HG03039 (cell line): ENCODE measurements at regions not wholly inside any gene's neighbourhood (a gene's known extent, or its start where the extent isn't known, plus 50 kb on each side); places are given as distances from the start of the nearest gene placed in this dataset.

Source experiments
- ATAC-seq: cut with Tn5 transposase; IDR thresholded peaks from one replicate; pipeline ENCODE4 v1.9.1; 2021; ENCODE audit warnings: mild to moderate bottlenecking, moderate library complexity; ENCODE audit not compliant: unreplicated experiment

GRCh38 chr22:48568736-48569330 is 1258.8 kb downstream of the BRD1 start:
- ATAC-seq: no peak

GRCh38 chr22:48567213-48567975 is 1260.3 kb downstream of the BRD1 start:
- ATAC-seq: no peak

- ATAC-seq: no peak
Observed at GRCh38 chr22:48566741-48567140, 1260.9 kb downstream of the BRD1 start.

- ATAC-seq: no peak
Observed at GRCh38 chr22:48565901-48566501, 1261.7 kb downstream of the BRD1 start.

- no peak for ATAC-seq
Observed at GRCh38 chr22:48564995-48565394, 1262.7 kb downstream of the BRD1 start.

GRCh38 chr22:48563966-48564330 is 1263.7 kb downstream of the BRD1 start:
- ATAC-seq: no peak

- ATAC-seq: no peak
Observed at GRCh38 chr22:48563118-48563965, 1264.3 kb downstream of the BRD1 start.

GRCh38 chr22:48561676-48562075 is 1266.0 kb downstream of the BRD1 start:
- no peak for ATAC-seq

- ATAC-seq: no peak
Observed at GRCh38 chr22:48560836-48561235, 1266.8 kb downstream of the BRD1 start.

GRCh38 chr22:48560389-48560751 is 1267.3 kb downstream of the BRD1 start:
- ATAC-seq: no peak

- ATAC-seq: no peak
Observed at GRCh38 chr22:48559647-48560388, 1267.9 kb downstream of the BRD1 start.

- no peak for ATAC-seq
Observed at GRCh38 chr22:48558606-48559402, 1268.9 kb downstream of the BRD1 start.

GRCh38 chr22:48558016-48558415 is 1269.7 kb downstream of the BRD1 start:
- ATAC-seq: no peak

GRCh38 chr22:48557473-48557872 is 1270.2 kb downstream of the BRD1 start:
- ATAC-seq: no peak

- no peak for ATAC-seq
Observed at GRCh38 chr22:48556751-48557150, 1270.9 kb downstream of the BRD1 start.

GRCh38 chr22:48556222-48556621 is 1271.5 kb downstream of the BRD1 start:
- no peak for ATAC-seq

GRCh38 chr22:48555606-48556005 is 1272.1 kb downstream of the BRD1 start:
- no peak for ATAC-seq

- no peak for ATAC-seq
Observed at GRCh38 chr22:48554893-48555572, 1272.6 kb downstream of the BRD1 start.

- ATAC-seq: no peak
Observed at GRCh38 chr22:48553694-48554308, 1273.9 kb downstream of the BRD1 start.
